Hindlimb muscle (tissue), 1 donor: ENCODE measurements at regions not wholly inside any gene's neighbourhood (a gene's known extent, or its start where the extent isn't known, plus 50 kb on each side); places are given as distances from the start of the nearest gene placed in this dataset.

Experiments used
- DNase-seq: peaks from one replicate; pipeline ENCODE4 v3.0.0-alpha.2; 2013

DNA sequence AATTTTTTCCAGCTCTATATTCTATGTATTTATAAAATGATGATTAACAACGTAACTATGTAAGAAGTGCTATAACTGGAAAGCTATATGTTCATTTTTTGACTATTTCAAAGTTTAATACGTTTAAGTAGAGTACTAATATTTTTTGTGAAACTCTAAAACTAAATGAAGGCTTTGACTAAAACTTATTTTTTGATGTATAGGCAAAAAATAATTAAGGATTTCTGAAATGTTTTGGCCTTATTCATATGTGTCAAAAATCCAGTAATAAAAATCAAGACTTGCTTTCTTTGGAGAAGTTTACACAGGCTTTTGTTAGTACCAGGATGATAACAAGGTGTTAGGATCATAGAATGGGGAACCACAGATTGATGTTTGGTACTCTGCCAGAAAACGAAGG, 58.2 kb upstream of the ZEB2 start:
- DNase-seq, result no peak

GRCh38 chr2:144572977-144573376, 53.1 kb upstream of the ZEB2 start:
- no peak for DNase-seq

DNA sequence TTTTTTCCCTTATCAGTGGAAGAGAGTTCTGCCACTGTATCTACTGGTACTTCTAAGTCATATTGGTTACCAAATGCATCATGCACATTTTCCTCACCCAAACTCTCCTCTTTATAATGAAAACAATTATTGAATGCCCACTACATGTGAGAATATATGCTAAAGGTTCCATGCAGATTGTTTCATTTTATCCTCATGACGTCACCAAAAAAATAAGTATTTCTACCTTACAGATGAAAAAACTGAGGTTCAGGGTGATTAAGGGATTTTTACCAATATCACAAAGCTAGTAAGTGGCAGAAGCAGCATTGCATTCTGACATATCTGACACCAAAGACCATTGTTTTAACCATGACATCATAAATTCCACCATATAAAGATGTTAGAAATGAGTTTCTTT, 51.9 kb upstream of the ZEB2 start:
- no peak for DNase-seq

GRCh38 chr2:144570566-144570965, 50.6 kb upstream of the ZEB2 start:
- DNase-seq, result no peak
